Spinal cord (tissue), 9 donors: ENCODE measurements at regions not wholly inside any gene's neighbourhood (a gene's known extent, or its start where the extent isn't known, plus 50 kb on each side); places are given as distances from the start of the nearest gene placed in this dataset.
"Not testable (repeated sequence)": the region's sequence is repeated elsewhere in the genome, so short reads cannot be mapped to it uniquely, and the experiment has no call there.

Source experiments
- DNase-seq, 6 donors: peaks; one replicate each; pipeline versions ENCODE4 v3.0.0 to v3.0.0-alpha.2; 2013 to 2015; ENCODE audit warnings: low spot score in 6 of 6, low read depth in 4 of 6
- H3K27ac ChIP-seq: one replicate; pipeline ENCODE4 v1.5.1; 2013; ENCODE audit warnings: low read depth, low read length, control low read depth
- H3K27me3 ChIP-seq: one replicate; pipeline ENCODE4 v1.6.1; 2013; ENCODE audit warnings: low read length; ENCODE audit not compliant: control insufficient read depth, insufficient read depth
- H3K36me3 ChIP-seq: one replicate; pipeline ENCODE4 v1.6.1; 2013; ENCODE audit warnings: low read length; ENCODE audit not compliant: control insufficient read depth, insufficient read depth
- H3K4me1 ChIP-seq: one replicate; pipeline ENCODE4 v1.6.1; 2013; ENCODE audit warnings: low read length; ENCODE audit not compliant: control insufficient read depth, insufficient read depth
- H3K4me3 ChIP-seq: one replicate; pipeline ENCODE4 v1.5.1; 2013; ENCODE audit warnings: low read depth, low read length, control low read depth
- H3K9me3 ChIP-seq: one replicate; pipeline ENCODE4 v1.6.1; 2013; ENCODE audit warnings: low read length; ENCODE audit not compliant: control insufficient read depth, insufficient read depth
- WGBS: methylation state at CpG from one replicate; pipeline ENCODE4 v1.1.5; 2013; ENCODE audit warnings: missing lambda C conversion rate; ENCODE audit not compliant: insufficient coverage; 5-methylcytosine and 5-hydroxymethylcytosine counted together
- donor health status: healthy.

GRCh38 chr2:89883624-89884023 is 1192.2 kb downstream of the RPIA start:
- H3K36me3 ChIP-seq, H3K4me1 ChIP-seq, H3K9me3 ChIP-seq, H3K4me3 ChIP-seq, H3K27me3 ChIP-seq, H3K27ac ChIP-seq, DNase-seq: not testable (repeated sequence)
- no CpG with 5 or more reads among the region's 2 CpGs for WGBS

- H3K27me3 ChIP-seq, H3K9me3 ChIP-seq, H3K4me3 ChIP-seq, DNase-seq, H3K4me1 ChIP-seq, H3K36me3 ChIP-seq, H3K27ac ChIP-seq: not testable (repeated sequence)
- WGBS = no CpG with 5 or more reads among the region's 5 CpGs
Measured at GRCh38 chr2:89885071-89885470, 1193.6 kb downstream of the RPIA start.

DNA sequence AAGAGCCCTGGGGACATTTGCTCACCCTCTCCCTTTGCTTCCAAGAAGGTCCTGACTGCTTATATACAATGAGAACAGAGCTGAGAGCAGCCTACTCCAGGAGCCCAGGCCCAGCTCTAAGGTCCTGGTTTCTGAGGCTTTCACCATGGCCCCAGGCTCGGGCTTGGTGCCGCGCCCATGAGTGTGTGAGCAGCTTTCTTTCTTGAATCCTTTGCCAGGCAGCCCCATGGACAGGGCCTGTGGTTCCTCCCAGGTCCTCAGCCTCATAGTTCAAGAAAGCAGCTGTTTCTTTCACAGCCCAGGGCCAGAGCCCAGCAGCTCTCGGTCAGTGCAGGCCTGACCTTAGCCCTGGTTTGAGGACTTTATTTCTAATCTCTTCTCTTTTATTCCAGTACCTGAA is 1197.2 kb downstream of the RPIA start:
- H3K27me3 ChIP-seq, DNase-seq, H3K4me1 ChIP-seq, H3K36me3 ChIP-seq, H3K9me3 ChIP-seq, H3K4me3 ChIP-seq, H3K27ac ChIP-seq: not testable (repeated sequence)
- WGBS = no CpG with 5 or more reads among the region's 4 CpGs

DNA sequence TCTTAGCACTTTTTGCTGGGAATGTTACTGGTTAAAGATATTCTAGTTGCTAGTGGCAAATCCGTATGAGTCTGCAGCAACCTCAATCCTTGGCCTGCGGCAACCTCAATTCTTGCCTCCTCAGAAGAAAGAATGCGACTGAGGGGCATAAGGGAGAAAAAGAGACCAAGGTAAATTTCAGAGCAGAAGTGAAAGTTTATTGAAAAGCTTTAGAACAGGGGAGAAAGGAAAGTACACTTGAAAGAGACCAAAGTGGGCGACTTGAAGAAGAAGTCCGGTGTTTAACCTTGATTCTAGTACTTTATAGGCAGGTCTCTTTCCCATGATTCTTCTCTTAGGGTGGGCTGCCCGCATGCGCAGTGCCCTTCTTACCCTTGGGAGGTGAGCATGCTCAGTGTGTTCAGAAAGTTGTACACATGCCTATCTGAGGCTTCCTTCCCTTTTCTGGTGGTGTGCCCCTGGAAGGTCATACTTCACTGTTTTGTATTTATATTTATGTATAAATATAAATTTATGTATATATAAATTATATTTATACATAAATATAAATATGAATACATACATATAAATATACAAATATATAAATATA is 1198.8 kb downstream of the RPIA start:
- not testable (repeated sequence) for H3K27ac ChIP-seq, DNase-seq, H3K9me3 ChIP-seq, H3K27me3 ChIP-seq, H3K4me1 ChIP-seq, H3K36me3 ChIP-seq, H3K4me3 ChIP-seq
- no CpG with 5 or more reads among the region's 7 CpGs for WGBS

DNA sequence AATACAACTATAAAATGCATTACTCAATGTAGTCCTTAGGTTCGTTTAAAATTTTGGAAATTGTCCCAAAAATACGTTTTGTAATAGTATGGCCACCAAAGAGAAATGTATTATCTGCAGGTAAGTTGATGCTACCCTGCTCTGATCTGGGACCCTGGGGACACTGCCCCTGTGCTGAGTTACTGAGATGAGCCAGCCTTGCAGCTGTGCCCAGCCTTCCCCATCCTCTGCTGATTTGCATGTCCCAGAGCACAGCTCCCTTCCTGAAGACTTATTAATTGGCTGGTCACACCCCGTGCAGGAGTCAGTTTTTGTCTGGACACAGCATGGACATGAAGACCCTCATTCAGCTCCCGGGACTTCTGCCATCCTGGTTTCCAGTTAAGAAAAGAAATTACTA is 1203.5 kb downstream of the RPIA start:
- not testable (repeated sequence) for H3K4me3 ChIP-seq, H3K36me3 ChIP-seq, DNase-seq, H3K9me3 ChIP-seq, H3K27me3 ChIP-seq, H3K27ac ChIP-seq, H3K4me1 ChIP-seq
- no CpG with 5 or more reads among the region's 4 CpGs for WGBS

DNA sequence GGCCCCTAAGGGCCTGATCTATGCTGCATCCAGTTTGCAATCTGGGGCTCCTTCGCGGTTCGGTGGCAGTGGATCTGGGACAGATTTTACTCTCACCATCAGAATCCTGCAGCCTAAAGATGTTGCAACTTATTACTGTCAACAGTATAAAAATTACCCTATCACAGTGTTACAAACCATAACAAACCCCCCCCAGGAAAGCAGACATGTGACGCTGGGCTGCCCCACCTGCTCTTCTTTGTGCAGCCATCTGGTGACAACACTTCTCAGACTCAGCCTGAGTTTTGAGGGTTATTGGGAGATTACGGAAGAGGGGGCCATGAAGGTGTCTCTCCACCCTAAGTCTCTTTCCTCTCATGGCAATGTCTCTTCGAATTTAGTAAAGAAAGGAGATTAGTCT is 1204.2 kb downstream of the RPIA start:
- H3K27me3 ChIP-seq, H3K36me3 ChIP-seq, H3K9me3 ChIP-seq, H3K4me1 ChIP-seq, DNase-seq, H3K27ac ChIP-seq, H3K4me3 ChIP-seq: not testable (repeated sequence)
- no CpG with 5 or more reads among the region's 6 CpGs for WGBS

DNA sequence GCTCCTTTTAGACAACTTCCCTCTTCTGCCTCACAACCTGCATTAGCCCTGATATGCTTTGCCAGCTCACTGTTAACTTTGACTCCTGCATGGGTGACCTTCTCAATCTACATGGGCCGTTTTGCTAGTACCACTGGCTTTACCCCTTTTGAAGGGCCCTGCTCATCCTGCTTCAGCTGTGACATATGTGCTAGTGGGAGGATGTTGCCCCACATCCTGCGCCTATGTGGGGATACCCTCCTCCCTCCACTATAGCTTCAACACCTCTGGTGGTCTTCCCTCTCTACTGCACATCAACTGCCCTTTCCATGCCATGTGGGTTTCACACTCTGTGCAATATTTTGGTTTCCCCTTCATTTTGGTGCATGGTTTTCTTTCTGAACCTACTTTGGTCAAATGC is 1235.5 kb downstream of the RPIA start:
- not testable (repeated sequence) for H3K27me3 ChIP-seq, H3K4me1 ChIP-seq, DNase-seq, H3K27ac ChIP-seq, H3K9me3 ChIP-seq, H3K4me3 ChIP-seq, H3K36me3 ChIP-seq
- WGBS = no CpG with 5 or more reads among the region's 2 CpGs

DNA sequence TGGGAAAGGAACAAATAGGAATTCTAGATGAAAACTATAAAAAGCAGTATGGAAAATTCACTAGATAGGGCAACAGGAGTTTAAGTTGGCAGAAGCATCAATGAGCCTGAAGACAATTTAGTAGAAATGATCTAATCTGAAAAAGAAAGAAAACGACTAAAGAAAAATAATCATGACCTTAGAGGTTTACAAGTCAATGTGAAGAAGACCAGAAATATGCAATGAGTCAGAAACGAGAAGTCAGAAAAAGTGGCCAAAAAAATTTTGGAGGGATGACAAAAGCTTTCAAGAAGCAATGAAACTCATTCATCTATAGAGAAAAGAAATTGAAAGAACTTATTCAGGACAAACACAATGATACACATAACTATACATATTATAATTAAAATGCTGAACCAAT is 1244.0 kb downstream of the RPIA start:
- WGBS = no CpG with 5 or more reads among the region's 2 CpGs
- not testable (repeated sequence) for H3K4me1 ChIP-seq, H3K9me3 ChIP-seq, H3K36me3 ChIP-seq, H3K4me3 ChIP-seq, DNase-seq, H3K27me3 ChIP-seq, H3K27ac ChIP-seq

GRCh38 chr2:89936011-89936410 is 1244.5 kb downstream of the RPIA start:
- not testable (repeated sequence) for H3K4me1 ChIP-seq, H3K27ac ChIP-seq, H3K4me3 ChIP-seq, H3K27me3 ChIP-seq, H3K9me3 ChIP-seq, H3K36me3 ChIP-seq, DNase-seq
- 90% methylated on average over 1 of the region's 2 CpGs for whole genome bisulfite sequencing

GRCh38 chr2:89936559-89936958 is 1245.1 kb downstream of the RPIA start:
- not testable (repeated sequence) for H3K27ac ChIP-seq, H3K36me3 ChIP-seq, H3K27me3 ChIP-seq, H3K4me3 ChIP-seq, H3K4me1 ChIP-seq, DNase-seq, H3K9me3 ChIP-seq
